Liver (tissue), 3 donors: ENCODE measurements at regions not wholly inside any gene's neighbourhood (a gene's known extent, or its start where the extent isn't known, plus 50 kb on each side); places are given as distances from the start of the nearest gene placed in this dataset.

ENCODE experiments used
- CTCF ChIP-seq: fragments of 150-350 bp; IDR thresholded peaks from 2 replicates; pipeline ENCODE4 v1.5.1; 2017; ENCODE audit warnings: improper control_type of control experiment, low read depth, low read length; ENCODE audit not compliant: missing input control
- EGR1 ChIP-seq, 2 donors: IDR thresholded peaks; 2 replicates each; pipeline ENCODE4 v1.6.1; 2016 to 2018; ENCODE audit warnings: antibody characterized with exemption in 2 of 2, low read depth in 2 of 2
- FOXA1 ChIP-seq: IDR thresholded peaks from 2 replicates; pipeline ENCODE4 v1.6.1; 2016; ENCODE audit warnings: antibody characterized with exemption
- GABPA ChIP-seq, 2 donors: IDR thresholded peaks in 1 of 2; conservative IDR thresholded peaks in 1 of 2; 2 replicates each; pipeline ENCODE4 v1.6.1; 2016; ENCODE audit warnings: antibody characterized with exemption in 2 of 2, mild to moderate bottlenecking in 1 of 2, moderate library complexity in 1 of 2
- HNF4A ChIP-seq, 2 donors: conservative IDR thresholded peaks; 2 replicates each; pipeline ENCODE4 v1.6.1; 2016; ENCODE audit warnings: antibody characterized with exemption in 2 of 2, mild to moderate bottlenecking in 2 of 2
- HNF4G ChIP-seq: IDR thresholded peaks from 2 replicates; pipeline ENCODE4 v1.6.1; 2016; ENCODE audit warnings: antibody characterized with exemption
- JUND ChIP-seq, 2 donors: IDR thresholded peaks; 2 replicates each; pipeline ENCODE4 v1.6.1; 2016; ENCODE audit warnings: antibody characterized with exemption in 2 of 2
- MAX ChIP-seq: IDR thresholded peaks from 2 replicates; pipeline ENCODE4 v1.6.1; 2016; ENCODE audit warnings: antibody characterized with exemption
- RAD21 ChIP-seq, 2 donors: IDR thresholded peaks; 2 replicates each; pipeline ENCODE4 v1.6.1; 2016; ENCODE audit warnings: antibody characterized with exemption in 2 of 2, mild to moderate bottlenecking in 2 of 2
- REST ChIP-seq: IDR thresholded peaks from 2 replicates; pipeline ENCODE4 v1.6.1; 2016; ENCODE audit warnings: antibody characterized with exemption, mild to moderate bottlenecking
- SP1 ChIP-seq: IDR thresholded peaks from 2 replicates; pipeline ENCODE4 v1.6.1; 2018; ENCODE audit warnings: antibody characterized with exemption, mild to moderate bottlenecking
- TAF1 ChIP-seq: conservative IDR thresholded peaks from 2 replicates; pipeline ENCODE4 v1.6.1; 2016; ENCODE audit warnings: antibody characterized with exemption, mild to moderate bottlenecking
- YY1 ChIP-seq: IDR thresholded peaks from 2 replicates; pipeline ENCODE4 v1.6.1; 2016; ENCODE audit warnings: antibody characterized with exemption, mild to moderate bottlenecking
- TF ChIP-seq, protein P1 (sequence below): IDR thresholded peaks from 2 replicates; pipeline ENCODE4 v1.6.1; 2016; ENCODE audit warnings: antibody characterized with exemption
- donor health status: healthy.
- donor health status: healthy.

DNA sequence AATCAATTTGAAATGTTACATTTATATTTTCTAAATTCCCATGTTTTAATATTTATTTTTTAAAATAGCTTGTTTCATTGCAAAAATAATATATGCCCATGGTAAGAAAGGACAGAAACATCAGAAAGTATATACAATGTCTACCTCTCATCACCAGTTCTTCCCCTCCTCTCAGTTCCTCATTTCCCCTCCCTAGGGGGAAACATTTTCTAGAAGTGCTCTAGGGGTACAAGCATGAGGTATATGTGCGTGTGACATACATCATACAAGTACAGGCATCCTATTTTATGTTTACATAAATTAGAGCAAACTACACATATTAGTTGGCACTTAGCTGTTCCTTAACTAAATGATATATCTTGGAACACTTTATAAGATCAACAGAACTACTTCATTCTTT is 189.3 kb upstream of the VEPH1 start:
- TF ChIP-seq MAX (no peak), CTCF (no peak), REST (no peak), EGR1 (IDR thresholded peaks at IDR 0.05; ENCODE audit: low read depth in 2 of 2) (no peak), RAD21 (IDR thresholded peaks at IDR 0.05) (no peak), YY1 (no peak), FOXA1 (no peak), GABPA (IDR thresholded peaks at IDR 0.05 in 1 of 2, conservative IDR thresholded peaks at IDR 0.05 in 1 of 2) (no peak), TAF1 (no peak), SP1 (no peak), JUND (IDR thresholded peaks at IDR 0.05) (no peak), HNF4A (conservative IDR thresholded peaks at IDR 0.05) (no peak), HNF4G (no peak)
- TF ChIP-seq, protein P1, sequence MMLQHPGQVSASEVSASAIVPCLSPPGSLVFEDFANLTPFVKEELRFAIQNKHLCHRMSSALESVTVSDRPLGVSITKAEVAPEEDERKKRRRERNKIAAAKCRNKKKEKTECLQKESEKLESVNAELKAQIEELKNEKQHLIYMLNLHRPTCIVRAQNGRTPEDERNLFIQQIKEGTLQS = no peak
